ENCODE measurements at regions not wholly inside any gene's neighbourhood (a gene's known extent, or its start where the extent isn't known, plus 50 kb on each side); places are given as distances from the start of the nearest gene placed in this dataset.

DNA sequence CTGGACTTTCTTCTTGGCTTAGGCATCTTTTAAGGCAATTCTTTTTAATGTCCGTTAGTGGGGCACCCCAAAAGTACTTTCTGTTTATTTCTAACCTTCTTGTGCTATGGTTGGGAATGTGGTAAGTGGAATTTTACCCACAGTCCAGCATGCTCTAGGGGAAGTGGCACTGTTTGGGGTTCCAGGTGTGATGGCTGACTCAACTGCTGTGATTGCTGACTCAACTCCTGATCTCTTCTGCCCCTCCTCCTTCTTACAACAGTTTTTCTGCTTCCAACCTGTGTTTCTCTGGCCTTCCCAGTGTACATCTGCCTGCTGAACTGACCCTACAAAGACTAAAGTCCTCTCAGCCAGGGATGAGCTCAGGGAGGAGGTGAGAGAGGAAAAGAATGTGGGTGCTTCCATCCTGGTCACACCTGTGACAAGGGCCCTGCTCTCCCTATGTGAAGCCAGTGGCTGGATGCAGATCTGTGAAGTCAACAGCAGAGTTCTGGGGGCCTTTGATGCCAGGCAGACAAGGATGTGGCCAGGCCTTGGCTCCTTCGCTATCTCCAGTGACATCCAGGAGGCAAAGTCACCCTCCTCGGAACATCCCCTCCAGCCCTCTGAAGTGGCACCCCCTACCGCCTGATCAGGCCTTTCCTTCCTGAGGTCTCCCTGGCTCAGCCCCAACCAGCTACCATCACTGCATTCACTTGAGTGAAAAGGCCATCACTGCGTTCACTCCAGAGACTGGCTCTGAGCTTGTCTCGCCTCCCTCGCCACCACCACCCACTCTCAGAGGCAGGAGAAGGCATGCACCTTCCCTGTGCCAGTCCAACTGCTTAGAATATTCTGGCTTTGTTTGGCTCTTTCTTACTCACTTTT is 72.2 kb downstream of the C5orf15 start:
- no peak overlapping the region for H2BK120ac ChIP-seq (ENCODE audit: low read depth, low read length, poor library complexity, severe bottlenecking)
- Mint-ChIP-seq H3K9me3 (no peaks in the 10 kb centered on the region), H3K4me3 (no peak overlapping the region), H3K27me3 (ENCODE audit: low read depth) (peaks cover 3% of the 10 kb centered on the region), H3K27ac (no peak overlapping the region), H3K36me3 (ENCODE audit: insufficient read depth in 1 of 3, low read depth in 3 of 3) (no peaks in the 10 kb centered on the region), H3K4me1 (no peaks in the 10 kb centered on the region)
- H4K5ac ChIP-seq (ENCODE audit: insufficient read length, low read depth, low read length): no peak overlapping the region
- no CpG with 5 or more reads among the region's 7 CpGs for WGBS (ENCODE audit: extremely low coverage, insufficient read length, low lambda C conversion rate)
- H3K4me2 ChIP-seq (ENCODE audit: insufficient read depth, insufficient read length, low read length): no peak overlapping the region
- no peaks in the 10 kb centered on the region for H4K20me1 ChIP-seq (ENCODE audit: control insufficient read depth, insufficient read depth, insufficient read length)
- no peak overlapping the region for H3T11ph ChIP-seq (ENCODE audit: low read length)
- H3K9me3 ChIP-seq (ENCODE audit: control insufficient read depth, low read depth, low read length): no peaks in the 10 kb centered on the region
- no peak overlapping the region for H3K27ac ChIP-seq (ENCODE audit: insufficient read length, low read depth, low read length)
- no peaks in the 10 kb centered on the region for H3K27me3 ChIP-seq (ENCODE audit: insufficient read depth, low read length)
- no peak overlapping the region for H3K23ac ChIP-seq (ENCODE audit: insufficient read length, low read depth, low read length)
- no peaks in the 10 kb centered on the region for H3K79me1 ChIP-seq (ENCODE audit: insufficient read depth, low read depth, low read length, poor library complexity, severe bottlenecking)
- no peak overlapping the region for H2BK20ac ChIP-seq (ENCODE audit: low read depth, low read length, poor library complexity, severe bottlenecking)
- no peak overlapping the region for H3K18ac ChIP-seq (ENCODE audit: insufficient read length, low read depth, low read length)
- no peak overlapping the region for H2BK15ac ChIP-seq (ENCODE audit: low read depth, low read length)
- no peaks in the 10 kb centered on the region for H3K23me2 ChIP-seq (ENCODE audit: insufficient read length, low read depth, low read length, poor library complexity, severe bottlenecking)
- H4K8ac ChIP-seq (replicated peaks; ENCODE audit: insufficient read length, low read depth, low read length): no peak overlapping the region
- no peak overlapping the region for H3K14ac ChIP-seq (ENCODE audit: insufficient read depth, low read length)
- no peak overlapping the region for H4K91ac ChIP-seq (ENCODE audit: insufficient read length, low read depth, low read length)
- DNase-seq: no peak
- TF ChIP-seq, protein P1, sequence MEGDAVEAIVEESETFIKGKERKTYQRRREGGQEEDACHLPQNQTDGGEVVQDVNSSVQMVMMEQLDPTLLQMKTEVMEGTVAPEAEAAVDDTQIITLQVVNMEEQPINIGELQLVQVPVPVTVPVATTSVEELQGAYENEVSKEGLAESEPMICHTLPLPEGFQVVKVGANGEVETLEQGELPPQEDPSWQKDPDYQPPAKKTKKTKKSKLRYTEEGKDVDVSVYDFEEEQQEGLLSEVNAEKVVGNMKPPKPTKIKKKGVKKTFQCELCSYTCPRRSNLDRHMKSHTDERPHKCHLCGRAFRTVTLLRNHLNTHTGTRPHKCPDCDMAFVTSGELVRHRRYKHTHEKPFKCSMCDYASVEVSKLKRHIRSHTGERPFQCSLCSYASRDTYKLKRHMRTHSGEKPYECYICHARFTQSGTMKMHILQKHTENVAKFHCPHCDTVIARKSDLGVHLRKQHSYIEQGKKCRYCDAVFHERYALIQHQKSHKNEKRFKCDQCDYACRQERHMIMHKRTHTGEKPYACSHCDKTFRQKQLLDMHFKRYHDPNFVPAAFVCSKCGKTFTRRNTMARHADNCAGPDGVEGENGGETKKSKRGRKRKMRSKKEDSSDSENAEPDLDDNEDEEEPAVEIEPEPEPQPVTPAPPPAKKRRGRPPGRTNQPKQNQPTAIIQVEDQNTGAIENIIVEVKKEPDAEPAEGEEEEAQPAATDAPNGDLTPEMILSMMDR (conservative IDR thresholded peaks at IDR 0.05): no peak
- no peak overlapping the region for H3K4ac ChIP-seq (ENCODE audit: low read depth, low read length)
- no peak overlapping the region for H2AFZ ChIP-seq (ENCODE audit: low read length)
- no peak overlapping the region for H3K56ac ChIP-seq (ENCODE audit: insufficient read length, low read depth, low read length)
- H2BK12ac ChIP-seq (ENCODE audit: insufficient read length, low read depth, low read length): no peak overlapping the region
- no peaks in the 10 kb centered on the region for H3K4me1 ChIP-seq (ENCODE audit: insufficient read depth, low read length)
- H2BK5ac ChIP-seq (ENCODE audit: insufficient read length, low read length): no peak overlapping the region
- no peaks in the 10 kb centered on the region for H3K79me2 ChIP-seq (ENCODE audit: insufficient read depth, low read length)
- H3K9ac ChIP-seq (ENCODE audit: extremely low read depth, insufficient read length, low read length): no peak overlapping the region
- no peak overlapping the region for H2AK5ac ChIP-seq (ENCODE audit: insufficient read length, low read length)
